Head of caudate nucleus (tissue), 42 donors: ENCODE measurements at regions not wholly inside any gene's neighbourhood (a gene's known extent, or its start where the extent isn't known, plus 50 kb on each side); places are given as distances from the start of the nearest gene placed in this dataset.

Experiments used
- DNase-seq, 42 donors: peaks; one replicate each; pipeline versions ENCODE4 v3.0.0 to v3.0.0-alpha.2; 2020 to 2021; ENCODE audit warnings: mixed read lengths in 7 of 42
- intact Hi-C: fragments of 100-400 bp; cut with DNase I; formaldehyde crosslinking; loops from one replicate; pipeline ENCODE4 v1.15.0; 2022

DNA sequence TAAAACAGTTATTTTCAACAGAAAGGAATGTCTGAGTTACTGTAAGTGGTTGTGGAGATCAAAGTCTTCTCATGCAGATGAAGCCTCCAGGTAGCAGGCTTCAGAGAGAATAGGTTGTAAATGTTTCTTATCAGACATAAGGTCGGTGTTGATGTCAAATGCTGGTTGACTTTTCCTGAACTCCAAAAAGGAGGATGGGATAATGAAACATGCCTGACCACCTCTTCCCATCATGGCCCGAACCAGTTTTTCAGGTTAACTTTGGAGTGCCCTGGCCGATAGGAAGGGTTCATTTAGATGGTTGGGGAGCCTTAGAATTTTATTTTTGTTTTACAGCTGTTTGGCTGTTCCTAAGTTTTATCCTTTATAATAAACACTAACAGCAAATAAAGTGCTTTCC, 478.4 kb downstream of the ACTL7B start:
- no peak for DNase-seq
- intact Hi-C loops: no loop called here

GRCh38 chr9:108376140-108376539, 479.6 kb downstream of the ACTL7B start:
- no peak for DNase-seq
- intact Hi-C loops: no loop called here

- intact Hi-C loops: no loop called here
These were observed 481.2 kb downstream of the ACTL7B start for GRCh38 chr9:108374626-108375025.

GRCh38 chr9:108367188-108367587, 488.6 kb downstream of the ACTL7B start:
- intact Hi-C loops: no loop called here
- DNase-seq: no peak

More at GRCh38 chr9:108374626-108375025, 481.2 kb downstream of the ACTL7B start:
- no peak for DNase-seq

DNA sequence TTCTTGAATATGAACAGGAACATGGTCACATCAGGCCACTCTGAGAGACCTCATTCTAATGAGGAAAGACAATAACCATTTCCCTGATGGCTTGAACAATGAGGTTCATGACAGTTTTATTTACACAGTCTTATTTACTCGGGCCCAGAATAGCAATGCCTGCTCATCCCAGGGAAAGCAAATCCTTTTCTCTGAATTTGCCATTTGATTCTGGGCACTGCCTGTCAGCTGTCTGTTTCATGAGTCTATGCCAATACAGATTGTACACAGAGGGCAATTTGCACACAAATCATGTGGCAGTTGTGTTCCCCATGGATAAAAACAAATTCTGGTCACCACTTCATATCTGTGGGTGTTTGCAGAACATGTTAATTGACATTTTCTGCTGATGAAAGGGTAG, 492.5 kb downstream of the ACTL7B start:
- DNase-seq: no peak
- intact Hi-C loops: no loop called here

DNA sequence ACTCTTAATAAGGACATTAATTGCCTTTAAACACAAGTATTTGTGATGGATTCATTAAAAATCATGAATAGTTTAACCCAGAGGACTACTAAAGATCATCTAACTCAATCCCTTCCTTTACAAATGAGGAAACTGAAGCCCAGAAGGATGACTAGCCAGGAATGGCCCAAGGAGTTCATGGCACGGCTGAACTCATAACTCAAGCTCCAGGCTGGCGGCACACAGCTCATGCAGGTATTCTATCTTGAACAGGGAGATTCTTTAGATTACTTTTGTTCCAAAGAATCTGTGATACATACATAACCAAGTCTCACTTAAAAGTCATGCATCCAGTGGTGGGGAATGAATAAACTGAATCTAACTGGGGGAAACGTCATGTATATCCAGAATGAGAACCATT, 495.5 kb downstream of the ACTL7B start:
- intact Hi-C loops: no loop called here
- DNase-seq: no peak

DNA sequence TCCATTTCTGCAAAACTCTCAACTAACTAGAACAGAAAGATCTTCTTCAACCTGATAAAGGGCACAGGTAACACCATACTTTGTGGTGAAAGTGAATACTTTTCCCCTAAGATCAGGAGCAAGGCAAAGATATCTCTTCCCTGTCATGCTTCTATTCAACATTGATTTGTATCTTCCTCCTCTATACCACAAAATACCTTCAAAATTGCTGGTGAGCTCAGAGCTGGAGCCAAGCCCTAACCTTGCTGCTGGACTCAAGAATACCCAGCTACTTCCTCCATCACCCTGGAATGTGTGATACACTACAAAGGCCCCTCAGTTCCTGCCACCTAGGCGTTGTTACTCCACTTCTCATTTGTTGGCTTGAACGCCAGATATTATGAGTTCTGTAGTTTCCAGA, 499.0 kb downstream of the ACTL7B start:
- intact Hi-C loops: no loop called here
- no peak for DNase-seq

DNA sequence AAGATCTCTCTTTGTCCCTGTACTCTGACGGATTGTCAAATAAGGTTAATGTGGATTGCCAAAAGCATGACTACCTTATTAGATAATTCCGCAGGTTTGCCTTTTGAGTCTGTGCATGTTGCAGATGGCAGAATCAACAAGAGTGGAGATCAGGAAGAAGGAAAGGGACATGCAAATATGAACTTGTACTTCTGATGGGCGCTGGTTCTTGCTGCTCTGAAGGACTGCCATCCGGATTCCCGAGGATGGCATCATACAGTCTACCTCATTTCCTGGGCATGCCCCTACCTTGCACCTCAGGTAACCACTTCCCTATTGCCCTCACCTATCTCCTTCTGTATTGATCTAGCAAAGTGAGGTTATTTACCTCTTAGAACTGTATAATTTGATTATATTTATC, 504.2 kb downstream of the ACTL7B start:
- intact Hi-C loops: no loop called here
- DNase-seq: no peak

DNA sequence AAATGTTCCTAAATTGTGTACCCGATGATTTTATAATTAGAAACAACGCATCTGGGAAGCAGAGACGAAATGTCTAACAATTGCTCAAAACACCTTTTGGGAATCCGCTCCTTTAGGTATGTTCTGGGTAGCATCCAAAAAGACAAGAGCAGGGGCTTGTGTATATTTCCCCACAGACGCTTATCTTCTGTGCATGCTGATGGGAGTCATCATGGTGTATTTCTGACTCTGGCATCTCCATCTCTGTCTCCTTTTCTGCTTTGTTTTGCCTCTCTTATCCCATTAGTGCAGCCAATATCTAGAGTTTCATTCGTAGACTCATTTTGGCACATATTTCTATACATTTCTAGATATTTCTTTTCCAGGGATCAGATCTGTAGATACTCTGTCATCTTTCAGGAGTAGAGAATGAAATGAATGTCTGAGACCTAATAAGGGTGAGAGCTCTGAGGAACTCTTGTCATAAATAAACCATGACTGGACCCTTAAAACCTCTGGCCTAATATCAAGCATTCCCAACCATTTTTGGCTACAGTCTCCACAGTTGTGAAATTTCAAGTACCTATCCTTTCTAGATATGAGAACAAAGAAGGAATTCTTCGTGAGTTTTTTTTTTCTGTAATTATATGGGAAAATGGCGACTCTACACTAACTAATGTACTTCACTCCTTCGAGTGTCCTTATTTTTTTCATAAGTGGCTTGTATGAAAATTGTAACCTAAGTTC, 508.2 kb downstream of the ACTL7B start:
- DNase-seq: no peak
- intact Hi-C loops: no loop called here

DNA sequence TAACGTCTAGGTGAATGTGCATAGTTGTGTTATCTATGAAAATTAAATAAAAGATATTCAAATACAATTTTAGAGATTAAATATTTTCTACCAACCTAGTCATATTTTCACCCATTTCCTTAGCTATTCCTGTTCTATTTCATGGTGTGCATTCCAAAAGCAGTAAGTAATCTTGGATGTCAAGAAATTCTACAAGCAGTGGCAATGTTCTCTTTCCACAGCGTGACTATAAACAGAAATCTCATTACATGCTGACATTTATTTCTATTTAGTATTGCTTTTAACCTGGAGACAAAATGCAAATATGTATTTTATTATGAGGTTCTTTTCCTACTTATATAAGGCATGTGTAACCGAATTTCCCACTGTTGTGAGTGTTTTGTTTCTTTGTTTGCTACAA, 510.0 kb downstream of the ACTL7B start:
- intact Hi-C loops: no loop called here
- DNase-seq: no peak

GRCh38 chr9:108339251-108339650, 516.5 kb downstream of the ACTL7B start:
- no peak for DNase-seq
- intact Hi-C loops: no loop called here

DNA sequence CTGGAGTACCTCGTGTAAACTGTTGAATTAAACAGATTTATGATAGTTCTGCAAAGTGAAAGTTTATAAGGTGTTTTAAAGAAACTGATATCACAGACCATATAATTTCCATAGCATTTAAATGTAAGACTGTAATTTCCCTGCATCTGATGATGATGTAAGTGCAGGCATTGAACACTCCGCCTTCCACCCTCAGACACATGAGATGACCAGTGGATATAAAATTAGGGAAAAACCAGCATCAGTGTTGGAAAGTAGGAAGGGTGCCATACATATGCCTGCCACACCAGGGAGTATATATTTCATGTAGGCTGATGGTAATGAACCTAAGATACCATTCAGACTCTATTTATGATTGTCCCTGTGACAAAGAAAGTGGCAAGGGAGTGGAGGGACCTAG, 519.2 kb downstream of the ACTL7B start:
- intact Hi-C loops: no loop called here
- no peak for DNase-seq

GRCh38 chr9:108333530-108333983, 522.2 kb downstream of the ACTL7B start:
- DNase-seq: no peak
- intact Hi-C loops: no loop called here

DNA sequence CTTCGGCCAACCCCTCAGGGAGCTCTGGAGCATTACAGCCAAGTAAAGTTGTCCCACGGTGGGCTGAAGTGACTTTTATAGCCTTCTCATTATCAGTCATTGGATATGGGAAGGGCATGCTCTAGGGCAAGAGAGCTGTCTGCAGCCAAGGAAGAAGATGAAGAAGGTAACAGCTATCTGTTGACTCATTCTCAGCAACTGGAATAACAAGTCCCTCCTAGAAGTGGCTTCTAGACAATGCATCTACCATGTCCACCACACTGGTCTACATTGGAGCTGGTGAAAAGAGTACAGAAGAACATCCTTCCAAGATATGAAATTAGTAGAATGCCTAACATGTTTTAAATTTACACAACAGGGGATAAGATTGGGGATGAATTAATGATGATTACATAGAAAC, 524.2 kb downstream of the ACTL7B start:
- DNase-seq: no peak
- intact Hi-C loops: no loop called here

- no peak for DNase-seq
- intact Hi-C loops: no loop called here
These were observed 530.4 kb downstream of the ACTL7B start for GRCh38 chr9:108325406-108325805.

DNA sequence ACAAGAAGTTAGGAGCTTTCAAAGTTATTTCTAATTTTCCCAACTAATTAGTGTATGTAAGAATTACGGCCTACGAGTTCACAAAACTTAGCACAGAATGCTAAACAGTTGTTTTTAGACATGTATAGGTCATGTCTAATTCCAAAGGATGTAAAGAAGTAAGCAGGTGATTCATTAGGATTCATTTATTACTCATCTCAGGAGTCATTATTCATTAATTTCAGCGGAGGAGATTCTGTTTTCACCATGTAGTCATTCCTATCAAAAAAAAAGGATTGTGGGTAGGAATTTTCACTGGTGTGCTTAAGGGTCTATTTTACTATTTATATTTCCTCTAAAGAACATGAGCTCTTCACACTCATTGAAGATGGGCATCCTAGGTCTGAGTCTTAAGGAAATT, 532.2 kb downstream of the ACTL7B start:
- intact Hi-C loops: no loop called here
- DNase-seq: no peak

DNA sequence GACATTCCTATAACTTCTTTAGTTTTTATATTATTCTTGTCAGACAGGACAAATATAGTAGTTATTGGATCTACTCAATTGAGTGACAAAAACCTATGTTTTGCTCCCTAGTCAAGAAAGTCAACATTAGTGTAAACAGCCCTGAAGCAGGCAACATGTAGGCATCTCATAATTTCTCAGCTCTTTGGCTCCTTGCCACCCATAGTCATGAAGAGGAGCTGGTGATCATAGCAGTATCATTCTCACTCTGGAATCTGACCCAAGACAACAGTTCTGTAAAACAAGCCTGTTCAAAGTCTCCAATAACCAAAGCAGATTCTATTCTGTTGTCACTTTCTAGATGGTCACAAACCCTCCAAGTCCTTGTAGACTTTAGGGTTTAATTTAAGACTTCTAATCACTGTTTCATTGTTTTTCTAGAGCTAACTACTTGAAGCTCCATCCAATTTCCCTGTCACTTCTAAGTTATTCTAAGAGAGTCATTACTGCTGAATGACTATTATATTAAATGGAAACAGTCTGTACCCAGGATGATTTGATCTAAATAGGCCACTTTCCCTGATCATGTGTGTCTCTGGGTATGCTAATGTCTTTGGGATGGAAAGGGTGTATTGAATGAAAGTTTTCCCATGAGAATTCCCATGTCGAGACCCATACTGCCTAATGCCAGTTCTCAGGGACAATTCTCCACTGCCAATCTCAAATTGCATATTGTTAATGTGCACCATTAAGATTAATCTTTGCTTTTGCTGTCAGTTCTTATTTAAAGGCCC, 533.3 kb downstream of the ACTL7B start:
- intact Hi-C loops: no loop called here
- DNase-seq: no peak

- intact Hi-C loops: no loop called here
- no peak for DNase-seq
These were observed 539.2 kb downstream of the ACTL7B start for GRCh38 chr9:108316630-108317029.

- intact Hi-C loops: no loop called here
- no peak for DNase-seq
These were observed 539.7 kb downstream of the ACTL7B start for GRCh38 chr9:108316066-108316465.

- no peak for DNase-seq
These were observed 544.0 kb downstream of the ACTL7B start for GRCh38 chr9:108311745-108312144.

DNA sequence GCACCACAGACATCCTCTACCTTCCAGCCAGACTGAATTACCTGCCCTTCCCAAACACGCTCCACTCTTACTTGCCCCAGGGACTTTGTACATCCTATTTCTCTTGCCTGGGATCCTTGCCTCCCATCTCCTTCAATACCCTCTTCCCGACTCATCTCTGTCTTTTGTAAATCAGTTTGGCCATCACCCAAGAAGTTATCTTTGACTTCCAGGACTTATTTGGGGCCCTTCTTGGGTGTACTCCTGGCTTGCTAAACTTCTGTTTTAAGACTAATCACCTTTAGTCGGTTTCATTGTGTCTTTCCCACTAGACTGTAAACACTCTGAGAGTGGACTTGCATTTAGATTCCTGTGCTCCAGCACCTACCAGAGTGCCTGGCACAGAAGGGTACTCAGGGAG, 545.6 kb downstream of the ACTL7B start:
- intact Hi-C loops: no loop called here
- DNase-seq: no peak

More at GRCh38 chr9:108311745-108312144, 544.0 kb downstream of the ACTL7B start:
- intact Hi-C loops: no loop called here
